ENCODE measurements at regions not wholly inside any gene's neighbourhood (a gene's known extent, or its start where the extent isn't known, plus 50 kb on each side); places are given as distances from the start of the nearest gene placed in this dataset.
"Not testable (repeated sequence)": the region's sequence is repeated elsewhere in the genome, so short reads cannot be mapped to it uniquely, and the experiment has no call there.

DNA sequence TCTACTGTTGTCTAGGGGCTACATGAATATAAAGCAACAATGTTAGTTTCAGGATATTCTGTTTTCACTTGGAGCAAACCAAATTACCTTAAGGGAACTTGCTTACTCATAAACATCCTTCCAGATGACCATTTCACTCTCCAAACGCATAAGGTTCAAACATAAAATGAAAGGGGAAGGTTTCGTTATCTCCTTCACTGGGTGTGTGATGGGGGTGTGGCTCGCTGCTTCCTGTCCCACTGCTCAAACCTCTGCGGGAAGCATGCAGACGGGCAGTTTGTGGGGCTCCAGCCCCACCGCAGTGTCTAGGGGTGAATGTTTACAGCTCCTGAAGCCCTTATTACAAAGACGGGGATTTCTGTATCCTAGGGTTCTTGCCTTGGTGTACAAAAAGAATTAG, 1310.9 kb upstream of the TMEFF2 start:
- DNase-seq = no peak

- DNase-seq = no peak
Measured at GRCh38 chr2:193502363-193503035, 1307.8 kb upstream of the TMEFF2 start.

GRCh38 chr2:193496786-193497185, 1302.1 kb upstream of the TMEFF2 start:
- DNase-seq = no peak

- no peak for DNase-seq
Measured at GRCh38 chr2:193482557-193482956, 1287.8 kb upstream of the TMEFF2 start.

- DNase-seq = no peak
Measured at GRCh38 chr2:193480187-193480586, 1285.5 kb upstream of the TMEFF2 start.

- no peak for DNase-seq
Measured at GRCh38 chr2:193476171-193476800, 1281.6 kb upstream of the TMEFF2 start.

DNA sequence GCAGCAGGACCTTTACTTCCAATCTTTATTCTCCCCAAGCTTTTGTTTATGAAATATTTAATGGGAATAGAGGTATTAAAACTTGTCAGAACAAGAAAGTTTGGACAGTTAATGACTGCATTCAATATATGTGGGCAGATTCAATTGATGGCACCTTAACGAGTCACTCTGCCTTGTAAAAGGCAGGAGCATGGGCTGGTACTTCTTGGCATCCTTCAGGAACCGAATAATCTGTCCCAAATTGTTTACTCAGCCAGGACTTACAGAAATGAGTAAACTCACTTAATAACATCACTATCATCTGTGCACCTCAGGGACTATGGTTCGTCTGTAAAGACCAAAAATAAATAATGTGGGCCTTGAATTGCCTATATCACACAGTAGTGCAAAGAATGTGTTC, 1280.3 kb upstream of the TMEFF2 start:
- no peak for DNase-seq

DNA sequence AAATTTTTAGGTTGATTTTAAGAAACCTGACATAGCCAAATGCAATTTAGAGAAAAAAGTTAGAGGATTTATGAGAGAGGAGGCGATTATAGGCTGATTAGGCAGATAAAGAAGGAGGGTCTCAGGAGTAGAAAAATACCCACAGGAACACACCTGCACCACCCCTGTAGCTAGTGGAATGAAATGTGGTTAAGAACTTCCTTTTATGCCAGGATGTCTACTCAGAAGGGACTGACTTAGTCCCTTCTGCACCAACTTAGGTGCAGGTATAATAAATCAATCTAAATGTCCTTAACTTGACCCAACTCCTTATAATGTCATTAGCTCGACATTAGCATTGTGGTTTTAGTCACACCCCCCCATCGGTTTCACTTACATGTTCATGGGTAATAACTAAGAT, 1274.5 kb upstream of the TMEFF2 start:
- DNase-seq = no peak

GRCh38 chr2:193467276-193467987, 1272.7 kb upstream of the TMEFF2 start:
- no peak for DNase-seq

GRCh38 chr2:193463011-193463410, 1268.3 kb upstream of the TMEFF2 start:
- DNase-seq = no peak

- no peak for DNase-seq
Measured at GRCh38 chr2:193462411-193462810, 1267.7 kb upstream of the TMEFF2 start.

DNA sequence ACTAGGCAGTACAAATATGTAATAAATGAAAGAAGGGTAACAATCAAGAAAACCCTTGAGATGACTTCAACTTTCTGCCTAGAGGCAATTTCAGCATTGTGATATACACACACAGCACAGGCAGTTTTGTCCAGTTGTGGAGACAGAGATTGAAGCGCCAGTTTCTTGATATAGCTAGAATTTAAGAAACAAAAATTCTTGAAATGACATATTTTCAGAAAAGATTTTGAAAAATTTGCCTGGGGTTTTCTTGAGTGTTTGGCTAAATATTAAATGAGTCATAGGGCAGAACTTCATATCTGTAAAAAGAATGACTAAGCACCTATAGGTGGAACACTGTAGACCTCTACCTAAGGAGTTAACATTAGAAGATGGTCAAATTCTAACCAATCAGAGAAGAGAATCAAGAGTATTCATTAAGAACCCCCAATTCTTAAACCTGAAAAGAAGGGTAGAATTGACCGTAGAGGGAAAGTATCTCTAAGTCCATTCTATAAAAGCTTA, 1266.8 kb upstream of the TMEFF2 start:
- no peak for DNase-seq

DNA sequence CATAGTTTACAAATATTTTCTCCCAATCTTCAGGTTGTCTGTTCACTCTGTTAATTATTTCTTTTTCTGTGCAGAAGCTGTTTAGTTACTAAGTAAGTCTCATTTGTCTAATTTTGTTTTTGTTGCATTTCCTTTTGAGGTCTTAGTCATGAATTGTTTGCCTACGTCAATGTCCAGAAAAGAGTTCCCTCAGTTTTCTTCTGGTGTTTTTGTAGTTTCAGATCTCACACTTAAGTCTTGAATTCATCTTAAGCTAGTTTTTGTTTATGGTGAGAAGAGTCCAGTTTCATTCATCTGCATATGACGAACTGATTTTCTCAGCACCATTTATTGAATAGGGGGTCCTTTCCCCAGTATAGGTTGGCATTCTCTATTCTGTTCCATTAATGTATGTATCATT, 1252.2 kb upstream of the TMEFF2 start:
- no peak for DNase-seq

DNA sequence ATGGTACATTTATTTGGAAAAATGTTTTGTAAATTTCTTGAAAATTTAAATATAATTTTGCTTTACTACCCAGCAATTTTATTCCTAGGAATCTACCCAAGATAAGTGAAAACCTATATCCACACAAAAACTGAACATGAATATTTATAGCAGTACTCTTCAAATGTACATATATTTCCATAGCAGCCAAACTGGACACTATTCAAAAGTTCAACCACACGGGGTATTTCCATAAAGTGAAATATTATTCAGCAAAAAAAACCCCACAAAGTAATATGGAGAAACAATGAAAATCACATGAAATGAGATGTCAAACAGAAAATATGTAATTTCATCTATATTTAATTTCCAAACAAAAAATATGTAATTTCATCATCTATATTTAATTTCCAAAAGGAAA, 1247.6 kb upstream of the TMEFF2 start:
- DNase-seq = no peak

DNA sequence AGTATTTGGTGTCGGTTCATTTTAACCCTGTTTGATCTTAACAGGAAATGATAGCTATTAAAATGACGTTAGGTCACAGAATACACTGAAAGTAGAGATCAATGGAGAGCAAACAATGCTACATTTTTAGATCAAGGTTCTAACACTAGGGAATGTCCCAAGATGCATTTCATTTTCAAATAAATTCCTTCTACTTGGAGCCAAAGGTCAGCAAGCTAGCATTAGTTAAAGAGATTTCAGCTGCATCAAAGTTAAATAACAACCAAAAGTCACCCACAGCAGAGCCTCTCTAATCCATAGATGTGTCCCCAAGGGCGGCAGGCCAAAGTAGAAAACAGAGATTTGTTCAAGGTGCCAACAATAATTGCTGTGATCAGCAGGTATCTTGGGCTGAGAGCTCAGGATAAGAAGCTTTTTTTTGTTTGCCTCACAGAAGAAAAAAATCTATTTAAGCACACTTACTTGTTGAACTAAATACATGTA, 1233.6 kb upstream of the TMEFF2 start:
- DNase-seq = no peak

GRCh38 chr2:193412368-193412767, 1217.6 kb upstream of the TMEFF2 start:
- DNase-seq = not testable (repeated sequence)

DNA sequence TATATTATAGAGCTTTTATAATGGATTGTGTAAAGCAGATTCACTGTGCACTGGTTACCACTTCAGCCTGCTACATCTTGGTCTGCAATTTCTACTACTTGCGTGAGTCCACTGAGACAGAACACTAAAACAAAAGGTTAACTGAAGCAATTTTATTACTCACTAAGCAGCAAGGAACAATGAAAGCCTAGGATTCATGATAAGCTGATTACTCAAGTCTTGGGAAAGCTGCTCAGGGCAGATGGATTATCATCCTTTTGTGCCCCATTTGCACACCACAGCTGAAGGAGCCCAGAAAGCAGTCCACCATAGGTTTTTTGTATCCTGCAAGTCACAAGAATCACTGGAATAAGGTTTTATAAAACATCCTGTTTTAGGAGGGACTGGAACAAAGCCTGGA, 1215.2 kb upstream of the TMEFF2 start:
- no peak for DNase-seq

GRCh38 chr2:193382583-193382982, 1187.8 kb upstream of the TMEFF2 start:
- DNase-seq = no peak

DNA sequence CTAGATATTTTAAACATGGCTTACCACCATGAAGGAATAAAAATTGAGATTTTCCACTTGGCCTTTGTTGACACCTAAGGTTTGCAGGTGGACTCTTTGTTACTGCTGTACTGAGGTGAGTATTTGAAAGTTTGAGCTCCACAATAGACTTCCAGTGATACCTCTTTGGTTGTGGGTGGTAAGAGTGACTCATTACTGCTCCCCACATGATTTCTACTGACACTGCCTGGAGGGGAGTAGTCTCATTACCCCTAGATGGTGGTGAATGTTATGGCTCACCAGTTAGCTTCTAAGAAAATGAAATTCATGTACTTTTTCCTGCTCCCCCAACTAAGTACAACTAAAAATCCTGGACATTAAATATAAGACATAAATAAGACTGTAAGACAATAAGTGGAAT, 1183.1 kb upstream of the TMEFF2 start:
- no peak for DNase-seq

GRCh38 chr2:193373120-193373519, 1178.4 kb upstream of the TMEFF2 start:
- DNase-seq = no peak

DNA sequence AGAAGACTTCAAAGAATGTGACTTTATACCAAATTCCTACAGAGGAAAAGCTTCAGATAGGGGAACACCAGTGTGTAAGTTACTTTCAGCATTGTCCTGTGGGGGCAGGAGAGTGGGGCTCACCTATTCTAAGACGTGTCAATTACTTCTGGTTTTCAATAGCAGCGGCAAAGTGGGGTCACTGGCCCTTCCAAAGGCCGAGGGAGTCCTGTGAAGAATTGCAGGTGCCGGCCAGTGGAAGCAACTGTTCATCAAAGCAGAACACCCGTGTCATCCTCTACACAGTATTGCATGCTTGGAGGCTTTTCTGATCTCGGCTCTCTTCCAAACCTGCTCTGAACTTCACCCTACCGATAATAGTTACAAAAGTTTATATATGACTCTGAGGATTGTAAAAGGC, 1176.5 kb upstream of the TMEFF2 start:
- DNase-seq = no peak

- DNase-seq = no peak
Measured at GRCh38 chr2:193368615-193369014, 1173.9 kb upstream of the TMEFF2 start.

- no peak for DNase-seq
Measured at GRCh38 chr2:193357508-193357907, 1162.8 kb upstream of the TMEFF2 start.

DNA sequence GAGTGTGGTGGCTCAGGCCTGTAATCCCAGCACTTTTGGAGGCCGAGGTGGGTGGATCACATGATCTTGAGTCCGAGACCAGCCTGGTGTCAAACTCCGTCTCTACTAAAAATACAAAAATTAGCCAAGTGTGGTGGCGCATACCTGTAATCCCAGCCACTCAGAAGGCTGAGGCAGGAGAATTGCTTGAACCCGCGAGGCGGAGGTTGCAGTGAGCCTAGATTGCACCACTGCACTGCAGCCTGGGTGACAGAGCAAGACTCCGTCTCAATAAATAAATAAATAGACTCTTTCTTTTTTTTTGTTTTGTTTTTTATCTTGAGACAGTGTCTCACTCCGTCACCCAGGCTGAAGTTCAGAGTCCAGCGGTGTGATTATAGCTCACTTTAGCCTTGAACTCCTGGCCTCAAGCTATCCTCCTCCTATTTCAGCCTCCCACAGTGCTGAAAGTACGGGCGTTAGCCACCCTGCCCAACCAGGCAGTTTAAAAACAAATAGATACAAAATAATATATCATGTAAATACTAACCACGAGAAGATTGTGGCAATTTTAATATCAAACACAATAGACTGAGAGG, 1158.0 kb upstream of the TMEFF2 start:
- not testable (repeated sequence) for DNase-seq
